ENCODE measurements at regions not wholly inside any gene's neighbourhood (a gene's known extent, or its start where the extent isn't known, plus 50 kb on each side); places are given as distances from the start of the nearest gene placed in this dataset.

GRCh38 chr9:111193095-111193494 lies 136.9 kb downstream of the OR2K2 start:
- DNase-seq: no peak

- DNase-seq: no peak
These were observed 137.4 kb downstream of the OR2K2 start for GRCh38 chr9:111192650-111193049.

GRCh38 chr9:111190347-111190746 lies 139.7 kb downstream of the OR2K2 start:
- DNase-seq: no peak

GRCh38 chr9:111187376-111187775 lies 142.6 kb downstream of the OR2K2 start:
- no peak for DNase-seq

GRCh38 chr9:111186021-111186530 lies 143.9 kb downstream of the OR2K2 start:
- DNase-seq: no peak

- DNase-seq: no peak
These were observed 142.5 kb upstream of the LPAR1 start for GRCh38 chr9:111180811-111181210.

GRCh38 chr9:111179577-111179976 lies 141.3 kb upstream of the LPAR1 start:
- no peak for DNase-seq

- DNase-seq: no peak
These were observed 140.2 kb upstream of the LPAR1 start for GRCh38 chr9:111178331-111179055.

GRCh38 chr9:111176511-111176910 lies 138.2 kb upstream of the LPAR1 start:
- no peak for DNase-seq

- no peak for DNase-seq
These were observed 137.1 kb upstream of the LPAR1 start for GRCh38 chr9:111175350-111175749.

GRCh38 chr9:111167341-111167740 lies 129.1 kb upstream of the LPAR1 start:
- DNase-seq: no peak

GRCh38 chr9:111163716-111164389 lies 125.6 kb upstream of the LPAR1 start:
- no peak for DNase-seq

GRCh38 chr9:111162026-111162425 lies 123.8 kb upstream of the LPAR1 start:
- no peak for DNase-seq

GRCh38 chr9:111161015-111161415 lies 122.7 kb upstream of the LPAR1 start:
- DNase-seq: no peak

- DNase-seq: no peak
These were observed 120.7 kb upstream of the LPAR1 start for GRCh38 chr9:111158999-111159398.

- DNase-seq: no peak
These were observed 120.1 kb upstream of the LPAR1 start for GRCh38 chr9:111158363-111158762.

- no peak for DNase-seq
These were observed 115.9 kb upstream of the LPAR1 start for GRCh38 chr9:111154081-111154562.

GRCh38 chr9:111152614-111153406 lies 114.5 kb upstream of the LPAR1 start:
- no peak for DNase-seq

GRCh38 chr9:111151537-111151936 lies 113.3 kb upstream of the LPAR1 start:
- no peak for DNase-seq

GRCh38 chr9:111150181-111150580 lies 111.9 kb upstream of the LPAR1 start:
- DNase-seq: no peak

GRCh38 chr9:111149018-111149759 lies 110.9 kb upstream of the LPAR1 start:
- DNase-seq: no peak
